GM18861 (cell line): ENCODE measurements at regions not wholly inside any gene's neighbourhood (a gene's known extent, or its start where the extent isn't known, plus 50 kb on each side); places are given as distances from the start of the nearest gene placed in this dataset.

Source experiments
- ATAC-seq: cut with Tn5 transposase; IDR thresholded peaks from one replicate; pipeline ENCODE4 v1.9.1; 2021; ENCODE audit not compliant: unreplicated experiment

- no peak for ATAC-seq
These were observed 87.0 kb upstream of the GLIS3 start for GRCh38 chr9:4386819-4387218.

- ATAC-seq, result no peak
These were observed 84.9 kb upstream of the GLIS3 start for GRCh38 chr9:4384750-4385149.

DNA sequence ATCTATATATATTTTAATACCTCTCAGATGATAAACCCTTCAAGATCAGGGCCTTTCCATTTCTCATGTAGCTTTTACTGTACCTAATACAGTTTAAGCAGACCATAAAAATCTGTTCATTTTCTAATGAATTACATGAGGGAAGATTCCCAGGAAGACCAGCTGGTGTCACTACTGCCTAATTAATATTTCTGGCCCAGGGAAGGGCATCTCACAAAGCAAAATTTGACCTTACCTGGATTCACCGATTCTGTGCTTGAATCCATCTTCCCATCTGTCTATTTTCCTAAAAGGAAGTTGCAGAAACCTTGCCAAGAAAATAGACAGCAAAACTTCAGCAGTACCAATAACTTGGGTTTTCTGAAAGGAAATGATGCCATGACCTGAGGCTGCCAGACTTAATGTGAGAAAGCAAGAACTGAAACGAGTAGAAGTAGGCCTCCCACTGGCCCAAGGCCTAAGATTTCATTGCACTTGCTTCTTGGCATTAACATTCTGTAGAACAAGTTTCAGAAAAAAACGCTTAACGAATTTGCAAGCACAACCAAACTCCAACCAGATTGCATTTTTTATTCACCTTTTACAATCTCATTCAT is 83.0 kb upstream of the GLIS3 start:
- peak; percentile 71 for ATAC-seq

- no peak for ATAC-seq
These were observed 81.9 kb upstream of the GLIS3 start for GRCh38 chr9:4381744-4382143.

GRCh38 chr9:4380406-4380805 is 80.5 kb upstream of the GLIS3 start:
- ATAC-seq, result no peak

- ATAC-seq, result no peak
These were observed 75.7 kb upstream of the GLIS3 start for GRCh38 chr9:4375424-4376200.

DNA sequence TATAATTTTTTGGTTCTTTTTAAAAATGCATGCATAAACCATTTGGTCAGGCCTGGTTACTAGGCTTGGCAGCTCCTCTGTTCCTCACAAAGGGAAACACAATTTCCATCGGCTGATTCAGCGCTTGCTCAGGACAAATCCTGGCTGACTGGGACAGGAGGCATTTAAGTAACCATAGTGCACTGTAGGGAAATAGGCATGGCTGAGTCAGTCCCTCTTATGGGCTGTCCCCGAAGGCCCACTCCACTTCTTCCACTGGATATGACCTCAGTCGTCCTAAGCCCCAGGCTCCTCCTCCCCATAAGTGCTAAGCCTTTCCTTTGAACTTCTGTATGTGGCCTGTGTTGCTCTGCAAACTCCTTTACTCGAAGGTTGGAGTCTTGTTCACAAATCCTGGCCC is 71.2 kb upstream of the GLIS3 start:
- ATAC-seq, result no peak

- ATAC-seq, result no peak
These were observed 70.6 kb upstream of the GLIS3 start for GRCh38 chr9:4370501-4370900.

GRCh38 chr9:4366591-4367330 is 66.9 kb upstream of the GLIS3 start:
- no peak for ATAC-seq

DNA sequence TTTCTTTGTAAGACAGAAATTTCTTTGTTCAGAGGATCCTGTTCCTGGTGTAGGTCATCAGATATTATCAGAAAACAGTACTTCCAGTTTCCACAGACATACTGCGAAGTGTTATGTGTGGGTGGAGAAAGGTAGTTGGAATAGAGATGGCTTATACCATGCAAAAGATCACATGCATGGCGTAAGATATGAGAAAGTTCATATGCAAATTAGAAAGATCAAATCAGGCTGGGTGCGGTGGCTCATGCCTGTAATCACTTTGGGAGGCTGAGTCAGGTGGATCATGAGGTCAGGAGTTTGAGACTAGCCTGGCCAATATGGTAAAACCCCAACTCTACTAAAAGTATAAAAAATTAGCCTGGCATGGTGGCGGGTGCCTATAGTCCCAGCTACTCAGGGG is 65.2 kb upstream of the GLIS3 start:
- no peak for ATAC-seq

- no peak for ATAC-seq
These were observed 62.4 kb upstream of the GLIS3 start for GRCh38 chr9:4362281-4362680.

DNA sequence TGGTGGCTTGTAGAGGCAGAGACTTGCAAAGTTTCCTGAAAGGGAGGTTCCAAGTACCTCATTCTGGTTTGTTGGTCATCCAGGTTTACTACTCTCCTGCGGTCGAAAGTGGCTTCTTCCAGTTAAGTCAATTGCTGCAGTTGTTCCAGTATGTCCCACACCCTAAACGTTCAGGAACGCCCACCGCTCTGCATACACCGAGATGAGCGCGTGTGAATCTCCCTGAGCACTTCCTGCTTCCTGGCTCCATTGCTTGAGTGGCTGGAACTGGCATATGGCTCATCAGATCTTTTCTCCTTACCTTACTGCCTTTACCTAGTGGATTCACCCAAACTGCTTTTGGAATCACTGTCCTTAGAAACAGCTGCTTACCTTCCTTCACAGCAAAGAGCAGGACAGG is 59.1 kb upstream of the GLIS3 start:
- ATAC-seq, result no peak

- ATAC-seq, result no peak
These were observed 58.1 kb upstream of the GLIS3 start for GRCh38 chr9:4357929-4358328.

DNA sequence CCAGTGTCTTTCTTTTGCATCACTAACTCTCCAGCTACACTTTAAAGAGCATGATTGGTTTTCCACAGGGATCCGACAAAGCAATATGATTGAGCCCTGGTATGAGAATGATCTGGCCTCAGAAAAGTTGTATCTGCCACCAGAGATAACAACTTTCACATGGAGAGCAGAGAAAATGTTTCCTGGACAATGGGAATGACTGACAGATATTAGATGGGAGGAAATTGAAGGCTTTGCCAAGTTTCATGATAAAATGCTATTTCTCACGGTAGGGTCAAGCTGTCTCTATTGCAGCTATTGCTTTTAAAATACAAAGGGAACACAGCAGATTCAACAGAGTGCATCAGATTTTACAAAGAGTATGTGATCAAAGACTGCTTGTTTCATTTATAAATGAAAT is 56.4 kb upstream of the GLIS3 start:
- ATAC-seq, result no peak

- ATAC-seq, result no peak
These were observed 53.4 kb upstream of the GLIS3 start for GRCh38 chr9:4353236-4353635.

DNA sequence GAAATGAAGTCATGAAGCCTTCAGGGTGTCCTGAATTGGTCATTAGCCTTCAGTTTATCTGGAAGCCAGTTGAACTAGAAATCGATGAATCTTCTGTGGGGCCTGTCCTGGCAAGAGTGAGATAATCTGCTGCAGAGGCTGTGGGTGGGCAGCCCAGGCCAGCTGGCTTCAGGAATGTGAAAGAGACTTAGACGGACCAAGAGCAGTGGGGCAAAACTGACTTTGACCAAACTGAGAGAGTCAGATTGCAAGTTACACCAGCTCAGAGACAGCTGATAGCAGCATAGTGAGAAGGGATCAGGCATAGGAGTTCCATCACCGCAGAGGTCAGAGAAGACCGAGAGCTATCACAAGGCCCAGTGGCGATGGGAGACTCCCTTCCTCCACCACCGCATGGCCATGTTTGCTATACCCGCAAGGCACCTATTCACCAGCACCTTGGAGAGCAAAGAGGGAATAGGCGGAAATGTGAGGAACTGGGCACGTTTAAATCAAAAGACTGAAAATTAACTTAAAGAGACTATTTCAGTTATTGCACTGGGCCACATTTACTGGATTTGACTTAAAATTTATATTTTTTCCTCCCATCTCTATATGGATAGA is 50.0 kb upstream of the GLIS3 start:
- no peak for ATAC-seq
